ENCODE measurements at regions not wholly inside any gene's neighbourhood (a gene's known extent, or its start where the extent isn't known, plus 50 kb on each side); places are given as distances from the start of the nearest gene placed in this dataset.

GRCh38 chr7:153151766-153152165 lies 392.2 kb downstream of the ACTR3B start:
- TF ChIP-seq CTCF (IDR thresholded peaks at IDR 0.05 in 8 of 11, conservative IDR thresholded peaks at IDR 0.05 in 3 of 11) (no peak), POLR2A (IDR thresholded peaks at IDR 0.05) (no peak), POLR2AphosphoS5 (IDR thresholded peaks at IDR 0.05) (no peak)
- Histone ChIP-seq H3K27ac (no peak overlapping the region), H3K4me1 (no peaks in the 10 kb centered on the region), H3K9me3 (peaks cover 0 to 22% (median 9%) of the 10 kb centered on the region in 8 donors), H3K36me3 (no peaks in the 10 kb centered on the region), H3K4me3 (no peak overlapping the region), H3K27me3 (replicated peaks in 1 of 7) (no peaks in the 10 kb centered on the region)
- WGBS, 5 donors, result 77 to 90% (median 81%) methylated on average over 7 to 8 of the region's 8 CpGs
- intact Hi-C loops (cut with DNase I; ENCODE audit: low total_unique reads), result no loop called here
- DNase-seq, result no peak

GRCh38 chr7:153152801-153153422 lies 393.4 kb downstream of the ACTR3B start:
- no peak overlapping the region for H3K4me3 ChIP-seq
- H3K9me3 ChIP-seq, result peaks cover 0 to 18% (median under 1%) of the 10 kb centered on the region in 8 donors
- TF ChIP-seq POLR2A (IDR thresholded peaks at IDR 0.05) (no peak), POLR2AphosphoS5 (IDR thresholded peaks at IDR 0.05) (no peak), CTCF (IDR thresholded peaks at IDR 0.05 in 8 of 11, conservative IDR thresholded peaks at IDR 0.05 in 3 of 11) (no peak)
- 56 to 79% (median 69%) methylated on average over 8 of the region's 8 CpGs for WGBS, 5 donors
- H3K27ac ChIP-seq, result no peak overlapping the region
- no peak for DNase-seq
- no peaks in the 10 kb centered on the region for H3K4me1 ChIP-seq
- H3K27me3 ChIP-seq (replicated peaks in 1 of 7), result no peaks in the 10 kb centered on the region
- intact Hi-C loops (cut with DNase I; ENCODE audit: low total_unique reads), result no loop called here
- H3K36me3 ChIP-seq, result no peaks in the 10 kb centered on the region

- 15 to 35% (median 26%) methylated on average over 3 of the region's 3 CpGs for WGBS, 5 donors
- TF ChIP-seq CTCF (IDR thresholded peaks at IDR 0.05 in 8 of 11, conservative IDR thresholded peaks at IDR 0.05 in 3 of 11), result no peak
- TF ChIP-seq POLR2A (IDR thresholded peaks at IDR 0.05), result no peak
- TF ChIP-seq POLR2AphosphoS5 (IDR thresholded peaks at IDR 0.05), result no peak
- no peaks in the 10 kb centered on the region for H3K4me1 ChIP-seq
- no peak overlapping the region for H3K4me3 ChIP-seq
- no peaks in the 10 kb centered on the region for H3K27me3 ChIP-seq (replicated peaks in 1 of 7)
- intact Hi-C loops (cut with DNase I; ENCODE audit: low total_unique reads), result no loop called here
- H3K36me3 ChIP-seq, result no peaks in the 10 kb centered on the region
- no peak for DNase-seq
- peaks cover 0 to 54% (median 10%) of the 10 kb centered on the region in 8 donors for H3K9me3 ChIP-seq
- no peak overlapping the region for H3K27ac ChIP-seq
Measured at GRCh38 chr7:153158149-153158548, 398.6 kb downstream of the ACTR3B start.

GRCh38 chr7:153170287-153170686 lies 410.7 kb downstream of the ACTR3B start:
- TF ChIP-seq CTCF (IDR thresholded peaks at IDR 0.05 in 8 of 11, conservative IDR thresholded peaks at IDR 0.05 in 3 of 11) (no peak), POLR2AphosphoS5 (IDR thresholded peaks at IDR 0.05) (no peak), POLR2A (IDR thresholded peaks at IDR 0.05) (no peak)
- H3K27ac ChIP-seq, result no peak overlapping the region
- intact Hi-C loops (cut with DNase I; ENCODE audit: low total_unique reads), result no loop called here
- no peak overlapping the region for H3K4me3 ChIP-seq
- 77 to 90% (median 80%) methylated on average over 4 of the region's 4 CpGs for WGBS, 5 donors
- H3K27me3 ChIP-seq (replicated peaks in 1 of 7), result no peaks in the 10 kb centered on the region
- peaks cover 0 to 55% (median 33%) of the 10 kb centered on the region in 8 donors for H3K9me3 ChIP-seq
- H3K4me1 ChIP-seq, result no peaks in the 10 kb centered on the region
- no peaks in the 10 kb centered on the region for H3K36me3 ChIP-seq
- DNase-seq, result no peak

Data from spleen (tissue), 11 donors.